ENCODE measurements at regions not wholly inside any gene's neighbourhood (a gene's known extent, or its start where the extent isn't known, plus 50 kb on each side); places are given as distances from the start of the nearest gene placed in this dataset.

DNA sequence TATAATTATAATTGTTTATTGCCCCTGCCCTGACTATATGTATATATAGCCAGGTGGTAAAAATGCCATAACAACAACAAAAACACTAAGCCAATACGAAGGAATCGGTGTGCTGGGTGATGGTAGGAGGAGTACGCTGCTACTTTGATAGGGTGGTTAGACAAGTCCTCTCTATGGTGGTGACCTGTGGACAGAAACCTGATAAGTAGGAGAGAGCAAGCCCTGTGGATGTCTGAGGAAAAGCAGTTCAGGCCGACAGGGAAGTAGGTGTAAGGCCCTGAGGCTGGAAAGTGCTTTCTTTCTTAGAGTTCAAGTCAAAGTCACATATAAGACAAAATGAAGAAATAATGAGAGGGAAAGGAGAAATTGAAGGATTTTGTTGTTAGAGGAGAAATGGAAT, 823.8 kb upstream of the CELF2 start:
- TF ChIP-seq, protein P1, sequence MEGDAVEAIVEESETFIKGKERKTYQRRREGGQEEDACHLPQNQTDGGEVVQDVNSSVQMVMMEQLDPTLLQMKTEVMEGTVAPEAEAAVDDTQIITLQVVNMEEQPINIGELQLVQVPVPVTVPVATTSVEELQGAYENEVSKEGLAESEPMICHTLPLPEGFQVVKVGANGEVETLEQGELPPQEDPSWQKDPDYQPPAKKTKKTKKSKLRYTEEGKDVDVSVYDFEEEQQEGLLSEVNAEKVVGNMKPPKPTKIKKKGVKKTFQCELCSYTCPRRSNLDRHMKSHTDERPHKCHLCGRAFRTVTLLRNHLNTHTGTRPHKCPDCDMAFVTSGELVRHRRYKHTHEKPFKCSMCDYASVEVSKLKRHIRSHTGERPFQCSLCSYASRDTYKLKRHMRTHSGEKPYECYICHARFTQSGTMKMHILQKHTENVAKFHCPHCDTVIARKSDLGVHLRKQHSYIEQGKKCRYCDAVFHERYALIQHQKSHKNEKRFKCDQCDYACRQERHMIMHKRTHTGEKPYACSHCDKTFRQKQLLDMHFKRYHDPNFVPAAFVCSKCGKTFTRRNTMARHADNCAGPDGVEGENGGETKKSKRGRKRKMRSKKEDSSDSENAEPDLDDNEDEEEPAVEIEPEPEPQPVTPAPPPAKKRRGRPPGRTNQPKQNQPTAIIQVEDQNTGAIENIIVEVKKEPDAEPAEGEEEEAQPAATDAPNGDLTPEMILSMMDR (IDR thresholded peaks at IDR 0.05; ENCODE audit: unreplicated experiment): no peak
- Mint-ChIP-seq H3K4me1 (ENCODE audit: unreplicated experiment) (no peaks in the 10 kb centered on the region), H3K4me3 (ENCODE audit: unreplicated experiment) (no peak overlapping the region), H3K27ac (ENCODE audit: unreplicated experiment) (no peak overlapping the region), H3K9me3 (ENCODE audit: unreplicated experiment) (no peaks in the 10 kb centered on the region), H3K27me3 (ENCODE audit: unreplicated experiment) (no peaks in the 10 kb centered on the region), H3K36me3 (ENCODE audit: low read depth, unreplicated experiment) (no peaks in the 10 kb centered on the region)
- no peak for DNase-seq (ENCODE audit: low spot score)

DNA sequence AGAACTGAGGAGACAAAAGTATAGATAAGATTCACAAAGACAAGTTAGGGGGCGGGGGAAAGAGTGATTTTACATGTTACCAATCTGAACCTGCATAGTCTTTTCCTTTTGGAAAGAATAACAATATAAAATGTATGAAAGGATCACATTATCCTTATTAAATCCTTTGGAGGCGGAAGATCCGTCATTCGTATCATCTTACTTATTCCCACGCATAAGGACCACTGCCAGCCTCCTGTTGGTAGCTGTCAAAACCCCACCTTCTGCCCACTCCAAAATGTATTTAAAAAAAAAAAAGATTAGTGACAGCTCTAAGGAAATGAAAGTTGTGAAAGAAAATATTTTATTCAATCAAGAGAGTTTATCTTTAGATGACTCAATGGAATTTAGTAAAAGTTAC, 821.0 kb upstream of the CELF2 start:
- peaks cover 3% of the 10 kb centered on the region for H3K4me1 Mint-ChIP-seq (ENCODE audit: unreplicated experiment)
- H3K9me3 Mint-ChIP-seq (ENCODE audit: unreplicated experiment): no peaks in the 10 kb centered on the region
- H3K27ac Mint-ChIP-seq (ENCODE audit: unreplicated experiment): no peak overlapping the region
- no peaks in the 10 kb centered on the region for H3K27me3 Mint-ChIP-seq (ENCODE audit: unreplicated experiment)
- no peak for DNase-seq (ENCODE audit: low spot score)
- H3K4me3 Mint-ChIP-seq (ENCODE audit: unreplicated experiment): no peak overlapping the region
- no peaks in the 10 kb centered on the region for H3K36me3 Mint-ChIP-seq (ENCODE audit: low read depth, unreplicated experiment)
- TF ChIP-seq, protein P1 (IDR thresholded peaks at IDR 0.05; ENCODE audit: unreplicated experiment): no peak

DNA sequence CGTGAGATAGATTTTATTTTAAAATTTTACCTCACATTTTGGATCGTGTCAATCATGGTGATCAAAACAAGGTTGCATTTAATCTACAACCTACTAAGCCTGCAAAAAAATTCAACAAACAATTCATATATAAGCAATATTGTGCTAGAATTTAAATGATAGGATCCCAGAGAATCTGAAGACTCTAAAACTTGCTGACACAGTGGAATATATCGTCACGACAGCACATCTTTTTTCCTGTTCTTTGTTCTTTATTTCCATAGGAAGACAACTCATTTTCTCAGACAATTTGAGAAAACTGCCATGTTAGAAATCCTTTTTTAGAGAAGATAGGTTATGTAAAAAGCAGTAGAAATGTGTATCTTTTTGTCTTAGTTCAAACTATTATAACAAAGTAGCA, 820.2 kb upstream of the CELF2 start:
- Mint-ChIP-seq H3K9me3 (ENCODE audit: unreplicated experiment) (no peaks in the 10 kb centered on the region), H3K27me3 (ENCODE audit: unreplicated experiment) (no peaks in the 10 kb centered on the region), H3K4me1 (ENCODE audit: unreplicated experiment) (peaks cover 3% of the 10 kb centered on the region), H3K27ac (ENCODE audit: unreplicated experiment) (no peak overlapping the region), H3K36me3 (ENCODE audit: low read depth, unreplicated experiment) (no peaks in the 10 kb centered on the region), H3K4me3 (ENCODE audit: unreplicated experiment) (no peak overlapping the region)
- TF ChIP-seq, protein P1 (IDR thresholded peaks at IDR 0.05; ENCODE audit: unreplicated experiment): no peak
- no peak for DNase-seq (ENCODE audit: low spot score)

DNA sequence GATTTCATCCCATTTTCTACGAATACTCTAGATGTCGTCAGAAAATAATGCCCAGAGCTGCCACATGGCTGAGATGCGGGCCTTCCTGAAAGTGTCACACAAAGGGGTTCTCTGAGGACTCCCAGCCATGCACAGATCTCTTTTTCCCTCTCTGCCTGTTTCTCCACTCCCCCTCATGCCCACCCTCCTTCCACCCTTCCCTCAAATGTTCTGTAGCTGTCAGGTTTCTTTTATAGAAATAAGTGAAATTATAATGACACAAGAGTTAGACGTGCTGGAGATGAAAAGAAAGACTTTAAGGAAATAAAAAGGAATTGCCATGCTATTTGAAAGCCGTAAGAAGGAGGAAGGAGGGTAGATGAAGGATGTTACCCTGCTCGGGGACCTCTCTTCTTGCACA, 819.3 kb upstream of the CELF2 start:
- H3K4me1 Mint-ChIP-seq (ENCODE audit: unreplicated experiment): peaks cover 3% of the 10 kb centered on the region
- DNase-seq (ENCODE audit: low spot score): no peak
- no peak overlapping the region for H3K27ac Mint-ChIP-seq (ENCODE audit: unreplicated experiment)
- no peaks in the 10 kb centered on the region for H3K36me3 Mint-ChIP-seq (ENCODE audit: low read depth, unreplicated experiment)
- TF ChIP-seq, protein P1 (IDR thresholded peaks at IDR 0.05; ENCODE audit: unreplicated experiment): no peak
- no peaks in the 10 kb centered on the region for H3K9me3 Mint-ChIP-seq (ENCODE audit: unreplicated experiment)
- no peaks in the 10 kb centered on the region for H3K27me3 Mint-ChIP-seq (ENCODE audit: unreplicated experiment)
- H3K4me3 Mint-ChIP-seq (ENCODE audit: unreplicated experiment): no peak overlapping the region

DNA sequence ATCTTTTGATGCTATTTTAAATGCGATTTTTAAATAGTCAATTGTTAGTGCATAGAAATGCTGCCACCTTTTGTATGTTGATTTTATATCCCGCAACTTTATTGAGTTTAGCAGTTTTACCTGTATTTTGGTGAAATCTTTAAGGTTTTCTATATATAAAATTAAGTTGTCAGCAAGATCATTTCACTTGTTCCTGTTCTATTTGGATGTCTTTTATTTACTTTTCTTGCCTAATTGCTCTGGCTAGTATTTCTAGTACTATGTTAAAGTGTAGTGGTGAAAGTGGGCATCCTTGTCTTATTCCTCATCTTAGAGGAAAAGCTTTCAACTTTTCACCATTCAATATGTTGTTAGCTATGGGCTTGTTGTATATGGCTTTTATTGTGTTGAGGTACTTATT, 813.3 kb upstream of the CELF2 start:
- no peaks in the 10 kb centered on the region for H3K36me3 Mint-ChIP-seq (ENCODE audit: low read depth, unreplicated experiment)
- DNase-seq (ENCODE audit: low spot score): no peak
- no peaks in the 10 kb centered on the region for H3K9me3 Mint-ChIP-seq (ENCODE audit: unreplicated experiment)
- no peaks in the 10 kb centered on the region for H3K27me3 Mint-ChIP-seq (ENCODE audit: unreplicated experiment)
- no peak overlapping the region for H3K27ac Mint-ChIP-seq (ENCODE audit: unreplicated experiment)
- TF ChIP-seq, protein P1 (IDR thresholded peaks at IDR 0.05; ENCODE audit: unreplicated experiment): no peak
- H3K4me1 Mint-ChIP-seq (ENCODE audit: unreplicated experiment): peaks cover 3% of the 10 kb centered on the region
- no peak overlapping the region for H3K4me3 Mint-ChIP-seq (ENCODE audit: unreplicated experiment)
